NB4 (cell line): ENCODE measurements at regions not wholly inside any gene's neighbourhood (a gene's known extent, or its start where the extent isn't known, plus 50 kb on each side); places are given as distances from the start of the nearest gene placed in this dataset.

ENCODE experiments used
- TF ChIP-seq, protein P1 (sequence below): IDR thresholded peaks from one replicate; pipeline ENCODE4 v1.5.1; 2012; ENCODE audit warnings: low read depth, low read length
- TF ChIP-seq, protein P2 (sequence below): IDR thresholded peaks from 2 replicates; pipeline ENCODE4 v1.6.1; 2011; ENCODE audit warnings: low read depth, low read length

DNA sequence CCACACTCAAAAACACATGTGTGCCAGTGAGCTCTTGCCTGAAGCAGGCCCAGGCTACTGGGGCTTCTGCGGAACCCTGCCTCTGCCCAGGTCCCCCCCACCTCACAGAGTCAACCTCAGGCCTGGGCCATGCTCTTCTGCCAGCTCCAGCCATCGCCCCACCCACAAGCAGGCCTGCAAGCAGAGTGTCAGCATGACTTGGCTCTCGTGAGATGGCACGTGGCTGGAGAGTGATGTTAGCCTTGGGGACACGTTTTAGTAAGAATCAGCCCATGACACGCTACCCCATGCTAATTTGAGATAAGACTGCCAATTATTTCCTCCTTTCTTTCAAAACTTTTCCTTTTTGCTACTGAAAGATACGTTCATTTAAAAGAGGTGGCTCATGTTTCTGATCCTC, 351.7 kb downstream of the IRX2 start:
- TF ChIP-seq, protein P1, sequence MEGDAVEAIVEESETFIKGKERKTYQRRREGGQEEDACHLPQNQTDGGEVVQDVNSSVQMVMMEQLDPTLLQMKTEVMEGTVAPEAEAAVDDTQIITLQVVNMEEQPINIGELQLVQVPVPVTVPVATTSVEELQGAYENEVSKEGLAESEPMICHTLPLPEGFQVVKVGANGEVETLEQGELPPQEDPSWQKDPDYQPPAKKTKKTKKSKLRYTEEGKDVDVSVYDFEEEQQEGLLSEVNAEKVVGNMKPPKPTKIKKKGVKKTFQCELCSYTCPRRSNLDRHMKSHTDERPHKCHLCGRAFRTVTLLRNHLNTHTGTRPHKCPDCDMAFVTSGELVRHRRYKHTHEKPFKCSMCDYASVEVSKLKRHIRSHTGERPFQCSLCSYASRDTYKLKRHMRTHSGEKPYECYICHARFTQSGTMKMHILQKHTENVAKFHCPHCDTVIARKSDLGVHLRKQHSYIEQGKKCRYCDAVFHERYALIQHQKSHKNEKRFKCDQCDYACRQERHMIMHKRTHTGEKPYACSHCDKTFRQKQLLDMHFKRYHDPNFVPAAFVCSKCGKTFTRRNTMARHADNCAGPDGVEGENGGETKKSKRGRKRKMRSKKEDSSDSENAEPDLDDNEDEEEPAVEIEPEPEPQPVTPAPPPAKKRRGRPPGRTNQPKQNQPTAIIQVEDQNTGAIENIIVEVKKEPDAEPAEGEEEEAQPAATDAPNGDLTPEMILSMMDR = no peak
- TF ChIP-seq, protein P2, sequence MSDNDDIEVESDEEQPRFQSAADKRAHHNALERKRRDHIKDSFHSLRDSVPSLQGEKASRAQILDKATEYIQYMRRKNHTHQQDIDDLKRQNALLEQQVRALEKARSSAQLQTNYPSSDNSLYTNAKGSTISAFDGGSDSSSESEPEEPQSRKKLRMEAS = no peak
